ENCODE measurements at regions not wholly inside any gene's neighbourhood (a gene's known extent, or its start where the extent isn't known, plus 50 kb on each side); places are given as distances from the start of the nearest gene placed in this dataset.

DNA sequence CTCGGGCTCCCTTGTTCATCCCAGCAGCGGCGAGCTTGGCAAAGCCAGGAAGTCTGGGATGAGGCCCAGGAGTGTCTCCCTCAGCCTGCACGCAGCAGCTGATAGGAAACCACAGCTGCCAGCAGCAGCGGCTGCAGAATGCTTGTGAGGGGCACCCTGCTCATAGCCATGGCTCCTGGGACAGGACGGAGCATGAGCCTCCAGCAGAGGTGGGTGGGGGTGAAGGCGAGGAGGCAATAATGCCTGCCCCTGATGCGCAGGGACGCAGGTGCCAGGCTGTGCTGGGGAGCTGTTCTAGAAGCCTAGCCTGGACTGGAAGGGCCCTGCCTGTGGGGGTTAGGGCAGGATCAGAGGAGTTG, 157.9 kb downstream of the CD83 start:
- DNase-seq (ENCODE audit: low read depth) (no peak), FAIRE-seq (no peak)
- TF ChIP-seq, protein P1, sequence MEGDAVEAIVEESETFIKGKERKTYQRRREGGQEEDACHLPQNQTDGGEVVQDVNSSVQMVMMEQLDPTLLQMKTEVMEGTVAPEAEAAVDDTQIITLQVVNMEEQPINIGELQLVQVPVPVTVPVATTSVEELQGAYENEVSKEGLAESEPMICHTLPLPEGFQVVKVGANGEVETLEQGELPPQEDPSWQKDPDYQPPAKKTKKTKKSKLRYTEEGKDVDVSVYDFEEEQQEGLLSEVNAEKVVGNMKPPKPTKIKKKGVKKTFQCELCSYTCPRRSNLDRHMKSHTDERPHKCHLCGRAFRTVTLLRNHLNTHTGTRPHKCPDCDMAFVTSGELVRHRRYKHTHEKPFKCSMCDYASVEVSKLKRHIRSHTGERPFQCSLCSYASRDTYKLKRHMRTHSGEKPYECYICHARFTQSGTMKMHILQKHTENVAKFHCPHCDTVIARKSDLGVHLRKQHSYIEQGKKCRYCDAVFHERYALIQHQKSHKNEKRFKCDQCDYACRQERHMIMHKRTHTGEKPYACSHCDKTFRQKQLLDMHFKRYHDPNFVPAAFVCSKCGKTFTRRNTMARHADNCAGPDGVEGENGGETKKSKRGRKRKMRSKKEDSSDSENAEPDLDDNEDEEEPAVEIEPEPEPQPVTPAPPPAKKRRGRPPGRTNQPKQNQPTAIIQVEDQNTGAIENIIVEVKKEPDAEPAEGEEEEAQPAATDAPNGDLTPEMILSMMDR (IDR thresholded peaks at IDR 0.05; ENCODE audit: insufficient read depth, low read length, severe bottlenecking) = no peak
- Histone ChIP-seq H3K4me3 (ENCODE audit: low read depth, low read length) (no peak overlapping the region), H3K36me3 (ENCODE audit: control insufficient read depth, insufficient read depth, low read length) (no peaks in the 10 kb centered on the region), H3K27me3 (ENCODE audit: control insufficient read depth, insufficient read depth, low read length) (no peaks in the 10 kb centered on the region)

DNA sequence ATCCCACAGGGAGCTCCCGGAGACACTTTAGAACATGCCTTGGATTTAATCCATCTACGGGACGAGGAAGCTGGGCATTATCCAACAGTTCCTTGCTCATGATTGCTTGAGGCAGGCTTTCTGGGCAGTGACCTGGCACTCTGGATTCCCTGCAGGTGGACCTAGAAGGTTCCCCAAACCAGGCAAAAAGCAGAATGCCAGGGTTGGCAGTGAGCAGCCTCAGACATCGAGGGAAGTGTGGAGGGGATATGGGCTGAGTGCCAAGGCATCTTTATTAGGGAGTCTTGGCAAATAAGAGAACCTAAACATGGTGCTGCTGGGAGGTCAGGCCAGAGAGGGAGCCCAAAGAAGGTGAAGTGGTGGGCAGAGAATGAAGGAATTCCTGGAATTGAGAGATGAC, 158.5 kb downstream of the CD83 start:
- DNase-seq (ENCODE audit: low read depth) (no peak), FAIRE-seq (no peak)
- no peaks in the 10 kb centered on the region for H3K36me3 ChIP-seq (ENCODE audit: control insufficient read depth, insufficient read depth, low read length)
- H3K27me3 ChIP-seq (ENCODE audit: control insufficient read depth, insufficient read depth, low read length) = no peaks in the 10 kb centered on the region
- H3K4me3 ChIP-seq (ENCODE audit: low read depth, low read length) = no peak overlapping the region
- TF ChIP-seq, protein P1 (IDR thresholded peaks at IDR 0.05; ENCODE audit: insufficient read depth, low read length, severe bottlenecking) = no peak

- H3K27me3 ChIP-seq (ENCODE audit: control insufficient read depth, insufficient read depth, low read length) = no peaks in the 10 kb centered on the region
- H3K36me3 ChIP-seq (ENCODE audit: control insufficient read depth, insufficient read depth, low read length) = no peaks in the 10 kb centered on the region
- H3K4me3 ChIP-seq (ENCODE audit: low read depth, low read length) = no peak overlapping the region
- DNase-seq (ENCODE audit: low read depth) = peak; percentile 37
- FAIRE-seq = no peak
- TF ChIP-seq, protein P1 (IDR thresholded peaks at IDR 0.05; ENCODE audit: insufficient read depth, low read length, severe bottlenecking) = no peak
These were observed 159.3 kb downstream of the CD83 start for GRCh38 chr6:14276667-14277404.

- TF ChIP-seq, protein P1 (IDR thresholded peaks at IDR 0.05; ENCODE audit: insufficient read depth, low read length, severe bottlenecking) = no peak
- no peak for DNase-seq (ENCODE audit: low read depth)
- no peak overlapping the region for H3K4me3 ChIP-seq (ENCODE audit: low read depth, low read length)
- no peaks in the 10 kb centered on the region for H3K27me3 ChIP-seq (ENCODE audit: control insufficient read depth, insufficient read depth, low read length)
- no peak for FAIRE-seq
- no peaks in the 10 kb centered on the region for H3K36me3 ChIP-seq (ENCODE audit: control insufficient read depth, insufficient read depth, low read length)
These were observed 159.9 kb downstream of the CD83 start for GRCh38 chr6:14277405-14277930.

- Histone ChIP-seq H3K36me3 (ENCODE audit: control insufficient read depth, insufficient read depth, low read length) (no peaks in the 10 kb centered on the region), H3K4me3 (ENCODE audit: low read depth, low read length) (no peak overlapping the region), H3K27me3 (ENCODE audit: control insufficient read depth, insufficient read depth, low read length) (no peaks in the 10 kb centered on the region)
- DNase-seq (ENCODE audit: low read depth) (no peak), FAIRE-seq (no peak)
- TF ChIP-seq, protein P1 (IDR thresholded peaks at IDR 0.05; ENCODE audit: insufficient read depth, low read length, severe bottlenecking) = no peak
These were observed 160.4 kb downstream of the CD83 start for GRCh38 chr6:14278006-14278405.

GRCh38 chr6:14278446-14278845, 160.9 kb downstream of the CD83 start:
- no peak overlapping the region for H3K4me3 ChIP-seq (ENCODE audit: low read depth, low read length)
- DNase-seq (ENCODE audit: low read depth) (no peak), FAIRE-seq (no peak)
- H3K27me3 ChIP-seq (ENCODE audit: control insufficient read depth, insufficient read depth, low read length) = no peaks in the 10 kb centered on the region
- H3K36me3 ChIP-seq (ENCODE audit: control insufficient read depth, insufficient read depth, low read length) = no peaks in the 10 kb centered on the region
- TF ChIP-seq, protein P1 (IDR thresholded peaks at IDR 0.05; ENCODE audit: insufficient read depth, low read length, severe bottlenecking) = no peak
